Lower lobe of right lung (tissue), 2 donors: ENCODE measurements at regions not wholly inside any gene's neighbourhood (a gene's known extent, or its start where the extent isn't known, plus 50 kb on each side); places are given as distances from the start of the nearest gene placed in this dataset.
"Not testable (repeated sequence)": the region's sequence is repeated elsewhere in the genome, so short reads cannot be mapped to it uniquely, and the experiment has no call there.

Source experiments
- ATAC-seq, 2 donors: fragments of 200-7000 bp; cut with Tn5 transposase; one replicate each; pipeline ENCODE4 v1.9.1; 2020 to 2022; ENCODE audit warnings: mild to moderate bottlenecking in 2 of 2, moderate library complexity in 2 of 2
- DNase-seq: peaks from one replicate; pipeline ENCODE4 v3.0.0-alpha.2; 2020
- H3K27ac ChIP-seq: fragments of 200-600 bp; one replicate; pipeline ENCODE4 v1.8.0; 2022
- H3K27me3 ChIP-seq: fragments of 200-600 bp; one replicate; pipeline ENCODE4 v1.8.0; 2022; ENCODE audit warnings: low read depth
- H3K36me3 ChIP-seq: fragments of 200-600 bp; one replicate; pipeline ENCODE4 v1.8.0; 2022; ENCODE audit warnings: mild to moderate bottlenecking
- H3K4me1 ChIP-seq: fragments of 200-600 bp; one replicate; pipeline ENCODE4 v1.8.0; 2022
- H3K4me3 ChIP-seq: fragments of 200-600 bp; one replicate; pipeline ENCODE4 v1.8.0; 2022; ENCODE audit warnings: mild to moderate bottlenecking
- H3K9me3 ChIP-seq: fragments of 200-600 bp; one replicate; pipeline ENCODE4 v1.8.0; 2022
- intact Hi-C: fragments of 100-400 bp; cut with DNase I; formaldehyde crosslinking; loops from one replicate; pipeline ENCODE4 v1.11.0; 2022
- TF ChIP-seq, protein P1 (sequence below): fragments of 200-600 bp; IDR thresholded peaks from one replicate; pipeline ENCODE4 v1.8.0; 2022; ENCODE audit warnings: antibody characterized with exemption, mild to moderate bottlenecking
- donor health status: DM: no; HTN: yes; CAD: no; lungs with severe emphysema.

DNA sequence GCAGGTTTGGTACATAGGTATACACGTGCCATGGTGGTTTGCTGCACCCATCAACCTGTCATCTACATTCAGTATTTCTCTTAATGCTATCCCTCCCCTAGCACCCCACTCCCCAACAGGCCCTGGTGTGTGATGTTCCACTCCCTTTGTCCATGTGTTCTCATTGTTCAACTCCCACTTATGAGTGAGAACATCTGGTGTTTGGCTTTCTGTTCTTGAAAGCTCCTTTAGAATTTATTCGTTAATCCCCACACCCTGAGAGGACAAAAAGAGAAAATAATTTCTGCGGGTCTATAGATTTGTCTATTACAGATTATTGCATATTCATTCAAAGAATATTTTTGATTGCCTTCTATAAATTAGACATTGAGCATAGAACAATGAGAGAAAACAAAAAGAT is 455.5 kb downstream of the PLPP3 start:
- intact Hi-C loops = no loop called here
- Histone ChIP-seq H3K4me1 (no peaks in the 10 kb centered on the region), H3K4me3 (no peak overlapping the region), H3K36me3 (no peaks in the 10 kb centered on the region), H3K27ac (no peak overlapping the region), H3K9me3 (no peaks in the 10 kb centered on the region), H3K27me3 (no peaks in the 10 kb centered on the region)
- TF ChIP-seq, protein P1, sequence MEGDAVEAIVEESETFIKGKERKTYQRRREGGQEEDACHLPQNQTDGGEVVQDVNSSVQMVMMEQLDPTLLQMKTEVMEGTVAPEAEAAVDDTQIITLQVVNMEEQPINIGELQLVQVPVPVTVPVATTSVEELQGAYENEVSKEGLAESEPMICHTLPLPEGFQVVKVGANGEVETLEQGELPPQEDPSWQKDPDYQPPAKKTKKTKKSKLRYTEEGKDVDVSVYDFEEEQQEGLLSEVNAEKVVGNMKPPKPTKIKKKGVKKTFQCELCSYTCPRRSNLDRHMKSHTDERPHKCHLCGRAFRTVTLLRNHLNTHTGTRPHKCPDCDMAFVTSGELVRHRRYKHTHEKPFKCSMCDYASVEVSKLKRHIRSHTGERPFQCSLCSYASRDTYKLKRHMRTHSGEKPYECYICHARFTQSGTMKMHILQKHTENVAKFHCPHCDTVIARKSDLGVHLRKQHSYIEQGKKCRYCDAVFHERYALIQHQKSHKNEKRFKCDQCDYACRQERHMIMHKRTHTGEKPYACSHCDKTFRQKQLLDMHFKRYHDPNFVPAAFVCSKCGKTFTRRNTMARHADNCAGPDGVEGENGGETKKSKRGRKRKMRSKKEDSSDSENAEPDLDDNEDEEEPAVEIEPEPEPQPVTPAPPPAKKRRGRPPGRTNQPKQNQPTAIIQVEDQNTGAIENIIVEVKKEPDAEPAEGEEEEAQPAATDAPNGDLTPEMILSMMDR = no peak
- DNase-seq = no peak
- ATAC-seq = no peak

DNA sequence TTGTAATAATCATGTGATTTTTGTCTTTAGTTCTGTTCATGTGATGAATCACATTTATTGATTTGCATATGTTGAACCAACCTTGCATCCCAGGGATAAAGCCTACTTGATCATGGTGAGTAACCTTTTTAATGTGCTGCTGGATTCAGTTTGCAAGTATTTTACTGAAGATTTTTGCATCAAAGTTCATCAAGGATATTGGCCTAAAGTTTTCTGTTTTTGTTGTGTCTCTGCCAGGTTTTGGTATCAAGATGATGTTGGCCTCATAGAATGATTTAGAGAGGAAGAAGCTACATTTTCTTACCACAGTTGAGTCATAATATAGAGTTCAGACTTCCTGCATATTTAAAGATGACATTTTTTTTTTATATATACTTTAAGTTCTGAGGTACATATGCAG is 455.9 kb downstream of the PLPP3 start:
- TF ChIP-seq, protein P1 = no peak
- no peaks in the 10 kb centered on the region for H3K4me1 ChIP-seq
- H3K27me3 ChIP-seq = no peaks in the 10 kb centered on the region
- no peak for ATAC-seq
- H3K4me3 ChIP-seq = no peak overlapping the region
- intact Hi-C loops = no loop called here
- H3K36me3 ChIP-seq = no peaks in the 10 kb centered on the region
- no peak overlapping the region for H3K27ac ChIP-seq
- DNase-seq = no peak
- H3K9me3 ChIP-seq = no peaks in the 10 kb centered on the region

DNA sequence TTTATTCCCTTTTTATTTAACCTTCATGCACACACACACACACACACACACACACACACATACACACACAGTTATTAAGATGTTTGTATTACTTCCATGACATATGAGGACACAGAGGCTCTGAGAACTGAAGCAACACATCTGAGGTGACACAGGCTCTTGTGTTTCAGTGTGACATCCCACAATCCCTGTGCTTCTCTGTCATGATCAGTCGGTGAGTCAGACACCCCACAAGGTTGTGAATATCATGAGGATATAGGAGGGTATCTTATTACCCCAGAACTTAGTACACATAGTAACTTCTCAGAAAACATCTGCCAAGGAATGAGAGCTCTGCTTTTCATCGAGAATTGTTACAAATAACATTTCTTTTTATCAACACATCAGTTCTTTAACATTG is 459.3 kb downstream of the PLPP3 start:
- Histone ChIP-seq H3K4me3 (no peak overlapping the region), H3K36me3 (no peaks in the 10 kb centered on the region), H3K4me1 (no peaks in the 10 kb centered on the region), H3K9me3 (no peaks in the 10 kb centered on the region), H3K27me3 (no peaks in the 10 kb centered on the region), H3K27ac (no peak overlapping the region)
- DNase-seq = no peak
- TF ChIP-seq, protein P1 = no peak
- ATAC-seq = no peak
- intact Hi-C loops = no loop called here

DNA sequence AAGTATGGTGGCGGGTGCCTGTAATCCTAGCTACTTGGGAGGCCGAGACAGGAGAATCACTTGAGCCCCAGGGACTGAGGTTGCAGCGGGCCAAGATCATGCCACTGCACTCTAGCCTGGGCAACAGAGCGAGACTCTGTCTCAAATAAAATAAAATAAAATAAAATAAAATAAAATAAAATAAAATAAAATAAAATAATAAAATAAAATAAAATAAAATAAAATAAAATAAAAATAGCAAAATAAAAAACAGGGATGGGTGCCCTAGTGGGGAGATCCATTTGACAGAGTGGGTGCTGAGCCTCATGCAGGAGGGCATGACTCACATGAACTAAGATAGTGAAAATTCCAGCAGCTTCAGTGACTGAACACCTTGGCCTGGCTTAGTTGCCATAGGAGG is 460.7 kb downstream of the PLPP3 start:
- DNase-seq, H3K4me3 ChIP-seq, H3K4me1 ChIP-seq, H3K27me3 ChIP-seq, ATAC-seq, intact Hi-C loops, H3K36me3 ChIP-seq, H3K9me3 ChIP-seq, H3K27ac ChIP-seq: not testable (repeated sequence)

DNA sequence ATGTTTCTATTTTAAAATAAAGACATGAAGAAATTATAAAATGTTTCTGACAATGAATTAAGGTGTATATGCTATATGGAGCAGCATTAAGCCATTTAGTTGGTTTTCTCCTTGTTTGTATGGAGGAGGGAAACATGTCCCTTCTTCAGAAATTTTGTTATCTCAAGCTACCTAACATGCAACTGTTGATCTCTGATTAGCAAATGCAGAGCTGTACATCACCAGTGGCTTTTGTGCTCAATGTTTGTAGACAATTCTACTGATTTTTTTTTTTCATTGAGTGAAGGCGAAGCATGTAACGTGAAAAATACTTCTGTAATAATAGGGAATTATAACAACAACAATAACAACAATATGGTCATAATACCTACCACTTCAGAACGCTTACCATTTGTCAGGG is 463.7 kb downstream of the PLPP3 start:
- H3K4me3 ChIP-seq = no peak overlapping the region
- TF ChIP-seq, protein P1 = no peak
- no peak overlapping the region for H3K27ac ChIP-seq

DNA sequence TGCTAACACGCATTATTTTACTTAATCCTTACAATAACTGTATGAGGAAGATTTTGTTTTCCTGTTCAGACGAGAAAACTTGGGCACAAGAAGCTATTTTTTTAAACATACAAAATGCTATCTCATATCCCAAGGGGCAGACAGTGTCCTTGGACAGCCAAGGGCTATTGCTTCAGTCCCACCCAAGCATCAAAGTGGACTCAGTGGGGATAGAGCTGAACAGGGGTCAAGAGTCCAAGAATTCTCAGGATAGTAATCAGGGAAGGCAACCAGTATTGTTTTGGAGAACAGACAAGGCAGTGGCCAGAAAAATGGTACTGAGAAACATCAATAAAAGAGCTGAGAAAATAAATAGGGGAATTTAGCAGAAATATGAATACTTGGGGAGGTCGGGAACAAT is 465.7 kb downstream of the PLPP3 start:
- H3K27ac ChIP-seq = no peak overlapping the region
- H3K36me3 ChIP-seq = no peaks in the 10 kb centered on the region
- ATAC-seq (no peak), DNase-seq (no peak)
- TF ChIP-seq, protein P1 = no peak
- no peaks in the 10 kb centered on the region for H3K4me1 ChIP-seq
- intact Hi-C loops = no loop called here
- no peak overlapping the region for H3K4me3 ChIP-seq
- peaks cover 3% of the 10 kb centered on the region for H3K9me3 ChIP-seq
- H3K27me3 ChIP-seq = no peaks in the 10 kb centered on the region

More for the DNA sequence above, 463.7 kb downstream of the PLPP3 start:
- H3K36me3 ChIP-seq = no peaks in the 10 kb centered on the region
- DNase-seq (no peak), ATAC-seq (no peak)
- H3K4me1 ChIP-seq = no peaks in the 10 kb centered on the region
- H3K9me3 ChIP-seq = no peaks in the 10 kb centered on the region
- H3K27me3 ChIP-seq = no peaks in the 10 kb centered on the region
- intact Hi-C loops = no loop called here
